HepG2 (cell line): ENCODE measurements at regions not wholly inside any gene's neighbourhood (a gene's known extent, or its start where the extent isn't known, plus 50 kb on each side); places are given as distances from the start of the nearest gene placed in this dataset.

Experiments
- FOSL1 ChIP-seq: sonication (generic); formaldehyde crosslinking; IDR thresholded peaks from 2 replicates; pipeline ENCODE4 v1.9.0; 2021; ENCODE audit warnings: missing genetic modification reagents, borderline replicate concordance
- HMG20A ChIP-seq: IDR thresholded peaks from 2 replicates; pipeline ENCODE4 v1.6.1; 2016; ENCODE audit warnings: borderline replicate concordance
- MATR3 ChIP-seq: sonication (generic); formaldehyde crosslinking; IDR thresholded peaks from 2 replicates; pipeline ENCODE4 v1.4.0; 2020; ENCODE audit warnings: missing genetic modification reagents
- NFIB ChIP-seq: sonication (generic); formaldehyde crosslinking; IDR thresholded peaks from 2 replicates; pipeline ENCODE4 v1.9.0; 2021; ENCODE audit warnings: missing genetic modification reagents, mild to moderate bottlenecking, borderline replicate concordance
- POLR2A ChIP-seq, 2 experiments: IDR thresholded peaks; 2 replicates each; pipeline ENCODE4 v1.6.1; 2011; ENCODE audit warnings: low read depth in 2 of 2, low read length in 2 of 2, mild to moderate bottlenecking in 1 of 2, moderate library complexity in 1 of 2; ENCODE audit not compliant: insufficient read depth in 1 of 2
- RFX1 ChIP-seq: fragments of 450-650 bp; IDR thresholded peaks from 2 replicates; pipeline ENCODE4 v1.6.1; 2017
- SP2 ChIP-seq: sonication (generic); formaldehyde crosslinking; IDR thresholded peaks from 2 replicates; pipeline ENCODE4 v1.5.1; 2020; ENCODE audit warnings: mild to moderate bottlenecking, missing genetic modification reagents
- SRF ChIP-seq: IDR thresholded peaks from 2 replicates; pipeline ENCODE4 v1.6.1; 2011; ENCODE audit warnings: mild to moderate bottlenecking, low read depth, low read length, moderate library complexity
- TCF7 ChIP-seq: sonication (generic); IDR thresholded peaks from 2 replicates; pipeline ENCODE4 v1.6.1; 2016; ENCODE audit warnings: antibody characterized with exemption, low read depth
- ZNF549 ChIP-seq: sonication (generic); formaldehyde crosslinking; IDR thresholded peaks from 2 replicates; pipeline ENCODE4 v1.5.0; 2020; ENCODE audit warnings: missing genetic modification reagents
- ZNF557 ChIP-seq: sonication (generic); formaldehyde crosslinking; IDR thresholded peaks from 2 replicates; pipeline ENCODE4 v1.4.0; 2020; ENCODE audit warnings: missing genetic modification reagents
- ZNF749 ChIP-seq: sonication (generic); formaldehyde crosslinking; IDR thresholded peaks from 2 replicates; pipeline ENCODE4 v1.8.0; 2022; ENCODE audit warnings: mild to moderate bottlenecking, missing genetic modification reagents, moderate library complexity, borderline replicate concordance
- ZNF768 ChIP-seq: sonication (generic); formaldehyde crosslinking; IDR thresholded peaks from 2 replicates; pipeline ENCODE4 v1.4.0; 2020; ENCODE audit warnings: missing genetic modification reagents
- TF ChIP-seq, protein P1 (sequence below): IDR thresholded peaks from 2 replicates; pipeline ENCODE4 v1.6.1; 2016; ENCODE audit warnings: low read depth, missing genetic modification reagents, missing compliant biosample characterization

DNA sequence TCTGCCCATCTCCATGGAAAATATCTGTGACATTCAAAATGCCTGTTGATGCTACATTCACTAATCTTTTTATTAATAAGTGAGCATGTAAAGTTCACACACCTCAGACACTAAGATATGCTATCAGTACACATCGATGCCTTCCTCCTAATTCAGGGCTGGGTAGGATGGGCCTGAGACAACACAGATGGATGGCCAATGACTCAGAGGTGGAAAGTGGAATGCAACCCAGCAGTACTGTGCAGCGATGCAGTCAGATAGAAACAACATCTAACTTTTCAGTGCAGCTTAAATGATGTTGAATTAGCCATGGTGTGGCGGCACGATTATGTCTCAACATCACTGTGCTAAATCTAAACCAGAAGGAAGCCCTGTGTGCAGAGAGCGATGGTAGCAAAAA lies 161.6 kb upstream of the KCNJ15 start:
- TF ChIP-seq NFIB (CRISPR knock-in tag), result no peak
- TF ChIP-seq POLR2A (IDR thresholded peaks at IDR 0.05; ENCODE audit: insufficient read depth in 1 of 2, low read depth in 2 of 2, low read length in 2 of 2), result no peak
- no peak for TF ChIP-seq ZNF557
- no peak for TF ChIP-seq HMG20A
- no peak for TF ChIP-seq MATR3 (CRISPR knock-in tag)
- no peak for TF ChIP-seq SP2 (CRISPR knock-in tag)
- TF ChIP-seq ZNF749 (CRISPR knock-in tag), result no peak
- TF ChIP-seq SRF, result no peak
- TF ChIP-seq ZNF768 (CRISPR knock-in tag), result no peak
- TF ChIP-seq ZNF549 (CRISPR knock-in tag), result no peak
- no peak for TF ChIP-seq RFX1
- TF ChIP-seq TCF7, result no peak
- TF ChIP-seq FOSL1 (CRISPR knock-in tag), result no peak
- TF ChIP-seq, protein P1, sequence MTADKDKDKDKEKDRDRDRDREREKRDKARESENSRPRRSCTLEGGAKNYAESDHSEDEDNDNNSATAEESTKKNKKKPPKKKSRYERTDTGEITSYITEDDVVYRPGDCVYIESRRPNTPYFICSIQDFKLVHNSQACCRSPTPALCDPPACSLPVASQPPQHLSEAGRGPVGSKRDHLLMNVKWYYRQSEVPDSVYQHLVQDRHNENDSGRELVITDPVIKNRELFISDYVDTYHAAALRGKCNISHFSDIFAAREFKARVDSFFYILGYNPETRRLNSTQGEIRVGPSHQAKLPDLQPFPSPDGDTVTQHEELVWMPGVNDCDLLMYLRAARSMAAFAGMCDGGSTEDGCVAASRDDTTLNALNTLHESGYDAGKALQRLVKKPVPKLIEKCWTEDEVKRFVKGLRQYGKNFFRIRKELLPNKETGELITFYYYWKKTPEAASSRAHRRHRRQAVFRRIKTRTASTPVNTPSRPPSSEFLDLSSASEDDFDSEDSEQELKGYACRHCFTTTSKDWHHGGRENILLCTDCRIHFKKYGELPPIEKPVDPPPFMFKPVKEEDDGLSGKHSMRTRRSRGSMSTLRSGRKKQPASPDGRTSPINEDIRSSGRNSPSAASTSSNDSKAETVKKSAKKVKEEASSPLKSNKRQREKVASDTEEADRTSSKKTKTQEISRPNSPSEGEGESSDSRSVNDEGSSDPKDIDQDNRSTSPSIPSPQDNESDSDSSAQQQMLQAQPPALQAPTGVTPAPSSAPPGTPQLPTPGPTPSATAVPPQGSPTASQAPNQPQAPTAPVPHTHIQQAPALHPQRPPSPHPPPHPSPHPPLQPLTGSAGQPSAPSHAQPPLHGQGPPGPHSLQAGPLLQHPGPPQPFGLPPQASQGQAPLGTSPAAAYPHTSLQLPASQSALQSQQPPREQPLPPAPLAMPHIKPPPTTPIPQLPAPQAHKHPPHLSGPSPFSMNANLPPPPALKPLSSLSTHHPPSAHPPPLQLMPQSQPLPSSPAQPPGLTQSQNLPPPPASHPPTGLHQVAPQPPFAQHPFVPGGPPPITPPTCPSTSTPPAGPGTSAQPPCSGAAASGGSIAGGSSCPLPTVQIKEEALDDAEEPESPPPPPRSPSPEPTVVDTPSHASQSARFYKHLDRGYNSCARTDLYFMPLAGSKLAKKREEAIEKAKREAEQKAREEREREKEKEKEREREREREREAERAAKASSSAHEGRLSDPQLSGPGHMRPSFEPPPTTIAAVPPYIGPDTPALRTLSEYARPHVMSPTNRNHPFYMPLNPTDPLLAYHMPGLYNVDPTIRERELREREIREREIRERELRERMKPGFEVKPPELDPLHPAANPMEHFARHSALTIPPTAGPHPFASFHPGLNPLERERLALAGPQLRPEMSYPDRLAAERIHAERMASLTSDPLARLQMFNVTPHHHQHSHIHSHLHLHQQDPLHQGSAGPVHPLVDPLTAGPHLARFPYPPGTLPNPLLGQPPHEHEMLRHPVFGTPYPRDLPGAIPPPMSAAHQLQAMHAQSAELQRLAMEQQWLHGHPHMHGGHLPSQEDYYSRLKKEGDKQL (CRISPR knock-in tag), result no peak
